GM13977 (cell line): ENCODE measurements at regions not wholly inside any gene's neighbourhood (a gene's known extent, or its start where the extent isn't known, plus 50 kb on each side); places are given as distances from the start of the nearest gene placed in this dataset.

Source experiments
- DNase-seq: peaks from one replicate; pipeline ENCODE4 v3.0.0; 2012; ENCODE audit warnings: low spot score
- in situ Hi-C: fragments of 300-500 bp; cut with MboI; formaldehyde crosslinking; loops from one replicate; pipeline ENCODE4 v1.12.0; 2022; ENCODE audit warnings: low sequenced_read_pairs, low pct_unique_long_range_greater_than_20kb, mixed read lengths, inconsistent platforms; ENCODE audit not compliant: unreplicated experiment
- TF ChIP-seq, protein P1 (sequence below): IDR thresholded peaks from 2 replicates; pipeline ENCODE4 v1.5.1; 2012; ENCODE audit warnings: mild to moderate bottlenecking, control low read depth; ENCODE audit not compliant: insufficient read depth; ENCODE audit errors: extremely low read depth, missing control alignments

GRCh38 chr10:62749093-62749683 lies 55.3 kb upstream of the ADO start:
- TF ChIP-seq, protein P1, sequence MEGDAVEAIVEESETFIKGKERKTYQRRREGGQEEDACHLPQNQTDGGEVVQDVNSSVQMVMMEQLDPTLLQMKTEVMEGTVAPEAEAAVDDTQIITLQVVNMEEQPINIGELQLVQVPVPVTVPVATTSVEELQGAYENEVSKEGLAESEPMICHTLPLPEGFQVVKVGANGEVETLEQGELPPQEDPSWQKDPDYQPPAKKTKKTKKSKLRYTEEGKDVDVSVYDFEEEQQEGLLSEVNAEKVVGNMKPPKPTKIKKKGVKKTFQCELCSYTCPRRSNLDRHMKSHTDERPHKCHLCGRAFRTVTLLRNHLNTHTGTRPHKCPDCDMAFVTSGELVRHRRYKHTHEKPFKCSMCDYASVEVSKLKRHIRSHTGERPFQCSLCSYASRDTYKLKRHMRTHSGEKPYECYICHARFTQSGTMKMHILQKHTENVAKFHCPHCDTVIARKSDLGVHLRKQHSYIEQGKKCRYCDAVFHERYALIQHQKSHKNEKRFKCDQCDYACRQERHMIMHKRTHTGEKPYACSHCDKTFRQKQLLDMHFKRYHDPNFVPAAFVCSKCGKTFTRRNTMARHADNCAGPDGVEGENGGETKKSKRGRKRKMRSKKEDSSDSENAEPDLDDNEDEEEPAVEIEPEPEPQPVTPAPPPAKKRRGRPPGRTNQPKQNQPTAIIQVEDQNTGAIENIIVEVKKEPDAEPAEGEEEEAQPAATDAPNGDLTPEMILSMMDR = no peak
- in situ Hi-C loops = no loop called here
- no peak for DNase-seq
